ENCODE measurements at regions not wholly inside any gene's neighbourhood (a gene's known extent, or its start where the extent isn't known, plus 50 kb on each side); places are given as distances from the start of the nearest gene placed in this dataset.

DNA sequence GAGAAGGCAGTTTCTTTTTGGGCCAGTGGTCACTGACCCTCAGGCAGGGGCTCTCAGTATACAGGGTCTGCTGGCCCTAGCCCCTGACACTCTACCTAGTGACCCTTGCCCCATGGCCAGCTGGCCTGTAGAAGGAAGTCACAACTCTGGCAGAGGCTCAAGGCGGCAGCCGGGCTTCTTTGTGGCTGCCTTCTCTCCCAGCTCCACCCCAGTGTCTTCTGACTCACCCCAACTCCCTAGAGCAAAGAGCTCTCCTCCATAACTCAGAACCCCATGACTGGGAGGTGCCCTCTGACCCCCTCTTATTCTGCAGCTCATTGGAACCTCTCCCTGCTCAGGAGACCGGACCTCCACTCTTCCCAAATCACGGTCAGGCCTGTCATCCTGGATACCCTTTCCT lies 358.2 kb downstream of the FGFR2 start:
- intact Hi-C loops (cut with DNase I): no loop called here
- H3K9me3 ChIP-seq (ENCODE audit: control insufficient read depth in 2 of 3, insufficient read depth in 1 of 3, low read length in 3 of 3): peaks cover 0 to 5% (median 0%) of the 10 kb centered on the region in 3 donors
- DNase-seq: no peak
- H3K4me3 ChIP-seq (ENCODE audit: low read length in 3 of 3): no peak overlapping the region
- no peaks in the 10 kb centered on the region for H3K36me3 ChIP-seq (ENCODE audit: control insufficient read depth in 2 of 3, insufficient read depth in 3 of 3, low read length in 3 of 3)
- no peak overlapping the region for H3K9ac ChIP-seq (ENCODE audit: low read length in 3 of 3)
- peaks cover 0 to 9% (median 0%) of the 10 kb centered on the region in 3 donors for H3K4me1 ChIP-seq (ENCODE audit: control insufficient read depth in 2 of 3, insufficient read depth in 2 of 3, low read depth in 1 of 3, low read length in 3 of 3)
- no peak overlapping the region for H3K27ac ChIP-seq (ENCODE audit: low read depth in 2 of 2, low read length in 2 of 2)
- no peak for TF ChIP-seq CTCF (IDR thresholded peaks at IDR 0.05; ENCODE audit: borderline replicate concordance, extremely low read depth, insufficient read depth)
- no peaks in the 10 kb centered on the region for H3K27me3 ChIP-seq (ENCODE audit: control insufficient read depth, insufficient read depth, low read length)
- FAIRE-seq: no peak

- Histone ChIP-seq H3K4me1 (ENCODE audit: control insufficient read depth in 2 of 3, insufficient read depth in 2 of 3, low read depth in 1 of 3, low read length in 3 of 3) (peaks cover 0 to 9% (median 0%) of the 10 kb centered on the region in 3 donors), H3K9me3 (ENCODE audit: control insufficient read depth in 2 of 3, insufficient read depth in 1 of 3, low read length in 3 of 3) (peaks cover 0 to 5% (median 0%) of the 10 kb centered on the region in 3 donors), H3K4me3 (ENCODE audit: low read length in 3 of 3) (no peak overlapping the region), H3K9ac (ENCODE audit: low read length in 3 of 3) (no peak overlapping the region), H3K27ac (ENCODE audit: low read depth in 2 of 2, low read length in 2 of 2) (no peak overlapping the region), H3K36me3 (ENCODE audit: control insufficient read depth in 2 of 3, insufficient read depth in 3 of 3, low read length in 3 of 3) (no peaks in the 10 kb centered on the region), H3K27me3 (ENCODE audit: control insufficient read depth, insufficient read depth, low read length) (no peaks in the 10 kb centered on the region)
- intact Hi-C loops (cut with DNase I): no loop called here
- TF ChIP-seq CTCF (IDR thresholded peaks at IDR 0.05; ENCODE audit: borderline replicate concordance, extremely low read depth, insufficient read depth): no peak
- FAIRE-seq (no peak), DNase-seq (no peak)
Observed at GRCh38 chr10:121240556-121240955, 357.7 kb downstream of the FGFR2 start.

GRCh38 chr10:121241337-121241736 lies 356.9 kb downstream of the FGFR2 start:
- peaks cover 0 to 9% (median 0%) of the 10 kb centered on the region in 3 donors for H3K4me1 ChIP-seq (ENCODE audit: control insufficient read depth in 2 of 3, insufficient read depth in 2 of 3, low read depth in 1 of 3, low read length in 3 of 3)
- H3K4me3 ChIP-seq (ENCODE audit: low read length in 3 of 3): no peak overlapping the region
- FAIRE-seq (no peak), DNase-seq (no peak)
- no peaks in the 10 kb centered on the region for H3K36me3 ChIP-seq (ENCODE audit: control insufficient read depth in 2 of 3, insufficient read depth in 3 of 3, low read length in 3 of 3)
- H3K27me3 ChIP-seq (ENCODE audit: control insufficient read depth, insufficient read depth, low read length): no peaks in the 10 kb centered on the region
- H3K9me3 ChIP-seq (ENCODE audit: control insufficient read depth in 2 of 3, insufficient read depth in 1 of 3, low read length in 3 of 3): peaks cover 0 to 5% (median 0%) of the 10 kb centered on the region in 3 donors
- H3K9ac ChIP-seq (ENCODE audit: low read length in 3 of 3): no peak overlapping the region
- no peak overlapping the region for H3K27ac ChIP-seq (ENCODE audit: low read depth in 2 of 2, low read length in 2 of 2)
- TF ChIP-seq CTCF (IDR thresholded peaks at IDR 0.05; ENCODE audit: borderline replicate concordance, extremely low read depth, insufficient read depth): no peak
- intact Hi-C loops (cut with DNase I): no loop called here

All from kidney (tissue), 13 donors.